ENCODE measurements at regions not wholly inside any gene's neighbourhood (a gene's known extent, or its start where the extent isn't known, plus 50 kb on each side); places are given as distances from the start of the nearest gene placed in this dataset.
A peak's percentile ranks its signal among the peaks of the same experiment; 100 is the strongest.

DNA sequence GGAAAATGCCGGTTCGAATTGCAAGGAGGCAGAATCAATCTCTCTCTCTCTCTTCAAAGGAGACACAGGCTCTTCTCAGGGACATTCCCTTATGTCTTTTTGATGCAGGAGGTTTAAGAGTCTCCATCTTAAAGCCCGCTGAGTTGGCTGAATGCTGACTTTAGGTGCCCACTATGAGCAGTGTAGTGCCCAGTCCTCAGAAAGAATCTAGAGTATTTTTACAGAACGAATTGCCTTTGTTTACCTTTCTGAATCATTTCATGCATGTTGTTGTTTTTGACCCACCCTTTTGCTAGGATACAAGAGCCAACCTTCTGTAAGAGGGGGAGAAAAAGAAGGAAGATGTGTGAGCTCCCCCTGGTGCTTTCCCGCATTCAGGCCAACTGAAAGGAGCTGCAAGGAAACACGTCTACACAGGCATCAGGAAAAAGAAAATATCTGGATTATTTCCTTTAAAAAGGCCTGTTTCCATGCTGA, 193.5 kb upstream of the TCF4 start:
- DNase-seq (ENCODE audit: low spot score) = peak; percentile 90

DNA sequence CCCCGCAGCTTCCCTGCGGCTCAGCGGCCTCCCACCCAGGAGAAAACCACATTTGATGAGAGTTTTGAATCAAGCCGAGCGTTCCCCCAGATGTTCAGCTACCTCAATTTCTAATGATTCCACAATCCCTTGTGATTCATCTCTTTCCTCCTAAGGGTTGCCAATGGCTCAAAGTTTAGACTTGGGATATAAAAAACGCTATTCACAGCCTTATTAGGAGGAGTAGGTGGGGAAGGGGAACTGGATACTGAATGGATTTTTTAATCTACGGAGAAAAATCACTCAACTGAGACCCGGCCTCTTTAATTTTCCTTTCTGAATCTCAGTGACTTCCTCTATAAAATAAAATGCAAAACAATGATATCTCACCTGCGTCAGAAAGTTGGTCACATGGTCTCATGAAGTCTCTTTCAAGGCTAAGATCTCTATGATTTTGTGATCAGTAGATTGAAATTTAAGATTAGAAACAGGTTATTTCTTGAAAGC, 192.6 kb upstream of the TCF4 start:
- DNase-seq (ENCODE audit: low spot score) = peak; percentile 29

DNA sequence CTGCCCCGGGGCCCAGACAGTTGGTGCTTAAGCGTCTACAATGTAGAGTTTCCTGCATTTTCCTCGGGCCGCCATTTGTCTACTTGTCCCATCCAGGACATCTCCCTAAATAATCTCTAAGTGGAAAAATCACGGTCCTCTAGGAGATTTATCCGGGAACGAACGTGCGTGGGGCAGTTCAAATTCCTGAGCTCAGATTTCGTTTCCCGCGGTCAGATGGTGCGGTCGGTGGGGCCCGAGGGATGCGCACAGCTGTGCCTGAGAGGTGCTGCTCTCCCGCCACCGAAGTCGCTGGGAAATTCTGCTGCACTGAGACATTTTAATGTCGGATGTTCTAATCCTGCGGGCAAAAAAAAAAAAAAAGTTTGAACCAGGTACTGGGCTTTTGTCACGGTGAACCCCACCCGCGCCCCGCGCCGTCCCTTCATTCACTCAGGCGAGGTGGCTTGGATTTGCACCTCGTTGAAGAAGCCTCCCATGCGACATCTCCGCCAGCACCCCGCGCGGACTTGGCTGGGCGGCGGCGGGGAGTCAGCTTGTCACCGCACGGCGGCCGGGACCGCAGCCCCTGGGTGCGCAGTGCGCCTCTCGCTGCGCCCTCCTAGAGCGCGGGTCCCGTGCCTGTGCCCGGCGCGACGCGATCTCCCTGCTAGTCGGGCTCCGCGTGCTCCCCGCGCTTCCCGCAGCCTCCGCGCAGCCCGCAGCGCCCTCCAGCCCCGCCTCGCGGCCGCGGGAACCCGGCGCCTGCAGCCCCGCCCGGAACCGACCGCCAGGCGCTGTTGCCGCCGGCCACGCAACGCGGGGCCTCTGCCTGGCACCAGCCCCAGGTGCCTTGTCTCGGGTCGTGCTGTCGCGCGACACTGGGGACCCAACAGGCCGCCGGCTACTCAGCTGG, 191.9 kb upstream of the TCF4 start:
- peak; percentile 38 for DNase-seq (ENCODE audit: low spot score)

DNA sequence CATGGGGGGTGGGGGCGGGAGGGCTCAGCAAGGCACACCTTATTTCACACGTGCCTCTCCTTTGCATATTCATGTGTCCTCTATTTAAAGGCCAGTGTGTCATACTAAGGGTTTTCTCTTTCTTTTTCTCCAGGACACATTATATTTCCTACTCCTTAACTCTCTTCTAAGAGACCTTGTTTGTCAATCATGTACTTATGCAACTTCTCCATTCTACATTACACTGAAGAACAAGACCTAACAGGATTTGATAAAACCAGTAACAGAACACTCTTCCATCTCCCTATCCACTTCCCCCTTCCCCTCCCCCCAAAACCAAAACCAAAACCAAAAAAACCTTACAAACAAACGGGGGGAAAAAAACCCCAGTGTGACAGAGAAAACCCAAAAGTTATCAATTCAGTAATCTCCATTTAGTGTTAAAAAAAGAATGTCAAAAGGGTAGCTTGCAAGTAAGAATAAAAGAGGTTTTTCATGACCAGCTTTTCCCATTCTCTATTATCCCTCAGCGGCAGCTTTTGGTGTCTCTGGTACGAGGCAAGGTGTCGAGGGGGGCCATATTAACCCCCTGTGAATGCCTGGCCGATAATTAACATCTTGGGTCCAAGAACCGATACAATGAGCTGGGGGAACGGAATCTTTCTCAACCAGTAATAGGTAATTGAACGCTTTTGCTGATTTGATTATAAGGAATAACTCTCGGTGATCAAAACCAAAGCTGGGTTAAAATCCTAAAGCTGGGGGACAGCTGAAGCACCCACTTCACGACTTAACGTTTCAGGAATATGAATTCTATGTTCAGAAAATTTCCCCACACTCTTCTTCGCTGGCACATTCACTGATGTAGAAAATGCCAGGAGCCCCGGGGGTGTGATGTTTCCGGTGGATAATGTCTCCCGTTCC, 191.0 kb upstream of the TCF4 start:
- DNase-seq (ENCODE audit: low spot score) = peak; percentile 69

DNA sequence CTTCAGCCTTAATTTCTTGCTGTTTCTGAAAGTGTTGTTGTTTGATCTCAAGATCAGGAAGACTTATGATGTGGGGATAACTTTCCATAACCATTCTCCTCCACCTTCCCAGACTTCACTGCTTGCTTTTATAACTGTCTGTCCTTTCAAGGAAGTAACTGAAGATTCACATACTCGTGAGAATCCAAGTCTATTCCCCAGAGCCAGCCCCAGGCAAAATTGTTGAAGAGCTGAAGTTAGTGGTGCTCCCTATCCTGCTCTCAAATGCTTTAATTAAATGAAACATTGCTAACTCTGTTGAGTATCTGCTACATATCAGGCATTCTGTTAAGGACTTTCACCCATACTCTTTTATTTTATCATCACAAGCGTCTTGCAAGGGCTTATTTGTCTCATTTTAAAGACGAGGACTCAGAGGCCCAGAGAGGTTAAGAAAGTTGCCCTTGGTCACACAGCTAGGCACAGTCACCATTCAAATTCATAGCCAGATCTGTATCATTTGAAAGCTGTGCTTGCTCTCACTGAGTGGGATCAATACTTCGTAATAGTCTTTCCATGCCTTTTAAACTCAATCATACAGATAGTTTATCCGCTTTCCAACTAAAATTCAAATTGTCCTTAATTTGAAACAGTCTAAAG, 189.8 kb upstream of the TCF4 start:
- DNase-seq (ENCODE audit: low spot score) = no peak

DNA sequence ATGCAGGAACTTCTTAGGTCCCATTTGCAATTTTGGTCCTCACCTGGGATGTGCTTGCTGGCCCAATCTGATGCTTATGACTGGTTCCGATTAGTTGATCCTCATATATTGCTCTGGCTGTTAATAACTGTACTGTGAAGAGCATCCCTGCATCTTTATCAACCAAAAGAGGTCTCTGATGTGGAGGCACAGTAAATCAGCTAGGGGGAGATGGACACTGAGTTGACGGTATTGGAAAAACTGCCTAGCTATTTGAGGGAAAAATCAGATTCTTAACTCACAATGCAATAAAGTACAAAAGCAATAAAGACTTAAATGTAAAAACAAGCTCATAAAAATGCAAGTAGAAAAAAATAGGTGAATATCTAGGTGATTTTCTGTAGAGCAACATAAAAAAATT, 188.0 kb upstream of the TCF4 start:
- peak; percentile 30 for DNase-seq (ENCODE audit: low spot score)

DNA sequence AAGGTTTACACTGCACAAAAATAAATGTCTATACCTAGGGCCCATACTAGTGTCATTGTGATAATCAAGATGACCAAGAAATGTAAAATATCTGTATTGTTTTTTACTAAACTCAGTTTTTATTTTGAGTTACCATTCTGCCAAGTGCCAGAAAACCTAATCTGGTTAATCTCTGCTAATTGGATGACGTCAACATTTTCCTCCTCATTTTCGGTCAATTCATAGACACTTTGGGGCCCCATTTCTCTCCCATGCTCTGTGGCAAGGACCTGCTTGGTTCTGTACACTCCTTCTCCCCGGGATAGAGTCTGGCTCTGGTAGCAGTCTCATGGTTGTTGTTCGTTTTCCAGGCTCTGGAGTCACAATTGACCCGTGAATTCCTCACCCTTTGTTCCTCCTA, 186.5 kb upstream of the TCF4 start:
- no peak for DNase-seq (ENCODE audit: low spot score)

DNA sequence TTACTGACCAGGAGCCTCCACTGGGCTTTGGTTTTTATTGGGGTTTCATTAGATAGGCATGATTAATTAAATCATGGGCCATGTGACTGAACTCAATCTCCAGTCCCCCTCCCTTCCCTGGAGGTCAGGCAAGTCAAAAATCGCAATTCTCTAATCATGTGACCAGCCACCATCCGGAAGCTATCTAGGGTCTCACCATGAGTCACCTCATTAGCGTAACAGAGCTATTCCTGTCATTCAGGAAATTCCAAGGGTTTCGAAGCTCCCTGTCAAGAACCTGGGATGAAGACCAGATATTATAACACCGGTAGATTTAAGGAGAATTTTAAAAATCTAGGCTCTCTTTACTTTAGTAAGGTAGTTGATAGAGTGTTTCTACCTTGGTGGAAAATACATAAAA, 180.3 kb upstream of the TCF4 start:
- DNase-seq (ENCODE audit: low spot score) = no peak

DNA sequence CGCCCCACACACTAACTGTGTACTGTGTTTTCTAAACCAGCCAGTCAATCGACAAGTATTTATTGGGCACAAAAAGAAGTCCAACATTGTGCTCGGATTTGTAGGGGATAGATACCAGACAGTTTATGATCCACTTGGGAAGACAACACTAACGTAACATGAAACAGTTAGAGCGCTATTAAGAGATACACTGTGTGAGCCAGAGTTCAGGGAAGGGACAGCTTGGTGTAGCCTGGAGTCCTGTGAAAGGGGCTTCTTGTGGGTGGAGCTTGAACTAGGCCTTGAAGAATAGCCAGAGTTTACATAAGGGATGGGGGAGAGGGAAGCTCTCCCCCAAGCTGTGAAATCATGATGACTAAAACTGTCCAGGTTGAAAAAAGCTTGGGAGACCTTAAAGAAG, 176.4 kb upstream of the TCF4 start:
- no peak for DNase-seq (ENCODE audit: low spot score)

DNA sequence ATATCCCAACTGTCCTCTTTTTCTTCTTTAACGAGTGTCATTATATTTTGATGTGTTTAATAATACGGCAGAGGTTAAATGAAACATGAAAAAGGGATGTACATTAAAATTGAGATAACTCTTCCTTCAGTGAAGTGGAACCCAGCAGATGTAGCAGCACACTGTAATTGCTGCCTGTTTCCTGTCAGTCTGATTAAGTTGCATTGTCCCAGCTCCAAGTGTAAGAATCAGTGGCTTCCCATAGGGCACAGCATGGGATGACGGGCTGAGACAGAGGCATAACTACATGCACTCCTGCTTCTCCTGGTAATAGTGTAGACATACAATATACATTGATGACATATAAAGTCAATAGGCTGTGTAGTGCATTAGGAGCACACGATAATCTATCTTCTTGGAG, 175.8 kb upstream of the TCF4 start:
- no peak for DNase-seq (ENCODE audit: low spot score)

DNA sequence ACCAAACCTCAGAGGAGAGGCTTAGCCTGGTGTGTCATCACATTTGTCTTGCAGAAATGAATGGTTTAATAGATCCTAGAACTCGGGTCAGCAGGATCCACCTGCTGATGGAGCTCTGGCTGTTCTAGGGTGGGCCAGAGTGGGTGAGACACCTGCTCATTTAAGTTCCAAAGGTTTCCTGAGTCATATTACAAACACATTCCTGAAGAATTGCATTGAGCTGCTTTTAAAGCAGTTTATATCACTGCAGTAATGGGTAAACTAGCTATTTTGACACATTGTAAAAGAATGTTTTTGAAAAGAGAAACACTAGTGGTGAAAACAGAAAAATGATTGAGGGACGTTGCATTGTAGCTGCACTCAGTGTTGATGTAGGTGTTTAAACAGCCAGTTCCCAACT, 175.3 kb upstream of the TCF4 start:
- DNase-seq (ENCODE audit: low spot score) = no peak

DNA sequence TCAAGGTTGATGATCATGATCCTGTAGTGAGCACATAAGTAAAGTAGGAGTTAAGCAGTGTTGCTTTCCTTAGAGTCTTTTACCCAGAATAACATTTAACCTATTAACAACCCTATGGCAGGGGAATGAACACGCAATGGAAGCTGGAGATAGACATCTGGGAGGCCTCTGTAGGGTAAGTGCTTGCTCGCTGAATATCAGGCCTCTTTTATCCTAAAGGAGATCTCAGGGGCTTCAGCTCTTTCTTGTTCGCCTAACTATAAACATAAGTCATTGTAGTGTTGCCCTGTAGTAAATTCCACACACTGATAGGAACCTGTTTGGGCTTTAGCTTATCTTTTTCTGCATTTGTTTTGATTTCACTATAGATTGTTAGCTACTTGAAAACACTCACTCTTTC, 174.4 kb upstream of the TCF4 start:
- DNase-seq (ENCODE audit: low spot score) = no peak

DNA sequence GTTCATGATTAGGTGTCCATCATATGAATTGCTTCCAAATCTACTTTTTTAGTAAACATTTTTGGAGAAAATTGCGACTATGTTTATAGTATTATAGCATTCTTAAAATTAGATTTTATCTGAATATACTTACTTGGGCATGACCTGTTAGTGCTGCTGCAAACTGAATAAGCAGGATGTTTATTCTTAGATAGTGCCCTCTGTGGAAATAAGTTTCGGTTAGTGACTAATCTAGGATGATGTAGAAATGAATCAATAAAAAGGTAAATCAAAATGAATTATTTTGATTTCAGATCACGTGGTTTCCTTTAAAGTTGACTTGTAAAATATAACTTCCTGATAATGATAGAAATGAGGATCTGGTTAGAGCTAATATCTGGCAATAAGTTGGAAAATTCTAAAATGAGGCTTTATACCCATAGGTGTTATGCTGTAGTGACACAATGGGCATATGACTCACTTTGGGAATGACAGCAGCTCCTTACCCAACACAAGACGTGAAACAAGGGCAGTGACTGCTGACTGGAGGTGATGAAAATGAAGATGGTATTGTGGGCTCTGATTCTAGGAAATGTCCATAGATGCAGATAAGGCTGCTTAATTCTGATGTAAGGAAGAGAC, 165.8 kb upstream of the TCF4 start:
- no peak for DNase-seq (ENCODE audit: low spot score)

DNA sequence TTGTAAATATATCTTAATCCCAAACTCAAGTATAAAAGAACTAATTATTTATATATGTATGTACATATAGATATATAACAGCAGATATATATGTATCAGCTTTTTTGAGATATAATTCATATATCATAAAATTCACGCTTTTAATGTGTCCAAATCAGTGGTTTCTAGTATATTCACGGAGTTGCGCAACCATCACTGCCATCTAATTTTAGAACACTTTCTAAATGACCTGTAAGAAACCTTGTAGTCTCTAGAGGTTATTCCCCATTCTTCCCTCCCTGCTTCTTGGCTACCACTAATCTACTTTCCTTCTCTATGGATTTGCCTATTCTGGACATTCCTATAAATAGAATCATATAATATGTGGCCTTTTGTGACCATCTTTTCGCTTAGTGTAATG, 163.5 kb upstream of the TCF4 start:
- no peak for DNase-seq (ENCODE audit: low spot score)

DNA sequence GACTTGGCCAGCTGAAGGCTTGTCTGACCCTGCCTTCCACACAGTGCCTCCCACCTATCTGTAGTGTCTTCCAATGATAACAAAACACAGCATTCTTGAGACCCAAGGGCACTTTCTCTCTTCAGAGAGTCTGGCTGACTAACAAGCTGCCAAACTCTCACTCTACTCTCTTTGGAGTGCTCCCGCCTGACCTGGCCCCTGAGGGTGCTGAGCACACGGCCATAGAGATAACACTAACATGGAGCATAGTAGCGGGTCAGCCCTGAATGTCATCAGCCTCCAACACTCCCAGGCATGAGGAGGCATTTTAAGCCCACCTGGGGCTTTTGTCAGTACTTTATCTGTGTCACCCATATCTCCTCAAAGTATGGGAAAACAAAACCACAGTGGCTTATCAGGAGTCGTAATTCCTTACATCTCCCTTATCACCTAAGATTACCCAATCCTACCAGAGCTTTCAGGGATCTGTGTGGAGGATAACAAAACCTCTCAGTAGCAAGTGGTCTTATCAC, 160.3 kb upstream of the TCF4 start:
- no peak for DNase-seq (ENCODE audit: low spot score)

DNA sequence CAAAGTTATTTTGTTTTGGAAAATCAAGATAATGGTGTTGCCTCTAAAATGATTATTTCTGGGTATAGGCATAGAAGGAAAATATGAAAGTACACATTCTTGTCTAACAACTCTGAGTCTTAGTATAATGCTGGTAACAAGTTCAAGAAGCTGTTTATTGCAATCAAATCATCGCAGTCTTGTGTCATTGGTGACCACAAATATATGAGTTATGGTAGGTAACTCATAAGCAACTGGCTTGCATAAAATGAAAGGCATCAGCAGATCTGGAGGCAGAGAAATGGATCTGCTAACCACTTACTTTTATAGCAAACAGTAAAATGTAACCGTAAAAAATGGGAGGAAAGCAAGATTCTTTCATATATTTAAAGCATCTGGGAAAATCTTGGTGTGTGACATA, 156.2 kb upstream of the TCF4 start:
- DNase-seq (ENCODE audit: low spot score) = no peak

DNA sequence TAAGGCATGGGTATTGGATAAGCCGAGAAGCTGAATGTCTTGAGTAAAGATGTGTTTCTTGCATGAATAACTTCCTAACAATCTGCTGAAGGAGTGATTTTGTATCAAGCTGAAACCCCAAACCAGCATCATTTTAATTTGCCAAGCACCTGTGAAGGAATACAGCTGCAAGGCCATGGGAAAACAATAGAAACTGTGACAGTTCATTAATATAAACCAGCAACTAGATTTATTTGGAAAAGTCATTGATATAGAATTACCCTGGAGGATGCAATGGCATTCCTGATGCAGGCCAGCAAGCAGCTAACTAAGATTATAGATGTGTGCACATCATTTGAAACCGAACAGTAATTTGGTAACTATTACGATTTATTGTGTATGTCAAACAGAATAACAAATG, 155.7 kb upstream of the TCF4 start:
- DNase-seq (ENCODE audit: low spot score) = no peak

DNA sequence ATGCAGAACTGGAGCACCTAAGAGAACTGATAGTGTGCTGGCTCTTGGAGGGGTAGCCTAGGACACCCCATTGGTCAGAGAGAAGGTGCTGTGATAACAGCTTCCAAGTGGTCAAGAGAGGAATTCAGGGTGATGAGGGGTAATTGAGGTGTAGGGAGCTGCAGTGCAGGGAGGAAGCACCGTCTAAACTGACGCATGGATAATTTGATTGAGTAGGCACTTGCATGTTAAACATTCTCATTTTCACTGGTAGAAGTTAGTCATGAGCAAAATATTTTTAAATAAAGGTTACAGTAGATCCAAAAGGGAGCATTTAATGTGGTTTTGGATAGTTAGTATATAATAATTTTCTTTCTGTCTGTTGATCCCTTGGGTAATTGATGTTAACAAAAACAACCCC, 155.1 kb upstream of the TCF4 start:
- DNase-seq (ENCODE audit: low spot score) = no peak

DNA sequence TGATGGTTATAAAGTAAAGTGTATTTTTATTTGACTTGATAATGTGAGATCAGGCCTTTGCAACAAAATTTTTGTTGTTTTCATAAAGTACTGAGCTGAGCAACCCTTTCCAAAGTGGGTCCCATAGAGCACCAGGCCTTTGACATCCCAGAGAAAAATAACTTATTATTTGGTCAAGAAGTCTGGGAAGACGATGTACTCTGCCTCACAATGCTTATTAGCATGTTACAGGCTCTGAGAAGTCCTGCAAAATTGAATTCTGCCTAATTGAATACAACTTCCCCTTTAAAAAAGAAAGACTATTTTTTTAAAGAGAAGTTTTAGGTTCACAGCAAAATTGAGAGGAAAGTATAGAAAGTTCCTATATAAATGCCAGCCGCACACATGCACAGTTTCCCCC, 151.5 kb upstream of the TCF4 start:
- DNase-seq (ENCODE audit: low spot score) = no peak

DNA sequence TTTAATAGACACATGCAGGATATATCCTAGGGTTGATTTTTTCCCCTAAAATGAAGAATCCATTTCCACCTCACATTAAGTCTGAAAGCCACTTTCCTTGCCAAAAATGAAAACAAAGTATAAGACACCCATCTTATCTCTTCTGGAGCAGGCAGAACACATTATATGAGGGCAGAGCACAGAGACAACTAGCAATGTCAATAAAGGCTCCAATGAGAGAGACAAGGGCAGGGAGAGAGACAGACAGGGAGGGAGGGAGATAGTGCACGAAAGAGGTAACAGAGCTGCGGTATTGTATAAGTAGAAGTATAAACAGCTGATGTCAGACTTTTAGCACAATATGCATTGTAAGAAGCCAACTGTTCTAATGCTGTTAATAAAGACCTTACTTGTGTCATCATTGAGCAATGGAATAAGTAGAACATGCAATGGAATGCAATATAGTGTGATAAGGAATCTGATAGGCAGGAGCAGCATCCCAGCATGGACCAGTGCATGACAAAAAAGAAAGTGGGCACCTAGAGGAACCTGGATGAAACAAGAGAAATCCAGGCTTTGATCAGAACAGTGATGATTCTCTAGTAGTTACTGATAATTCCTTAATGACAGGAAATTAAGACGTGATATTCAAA, 150.6 kb upstream of the TCF4 start:
- no peak for DNase-seq (ENCODE audit: low spot score)

DNA sequence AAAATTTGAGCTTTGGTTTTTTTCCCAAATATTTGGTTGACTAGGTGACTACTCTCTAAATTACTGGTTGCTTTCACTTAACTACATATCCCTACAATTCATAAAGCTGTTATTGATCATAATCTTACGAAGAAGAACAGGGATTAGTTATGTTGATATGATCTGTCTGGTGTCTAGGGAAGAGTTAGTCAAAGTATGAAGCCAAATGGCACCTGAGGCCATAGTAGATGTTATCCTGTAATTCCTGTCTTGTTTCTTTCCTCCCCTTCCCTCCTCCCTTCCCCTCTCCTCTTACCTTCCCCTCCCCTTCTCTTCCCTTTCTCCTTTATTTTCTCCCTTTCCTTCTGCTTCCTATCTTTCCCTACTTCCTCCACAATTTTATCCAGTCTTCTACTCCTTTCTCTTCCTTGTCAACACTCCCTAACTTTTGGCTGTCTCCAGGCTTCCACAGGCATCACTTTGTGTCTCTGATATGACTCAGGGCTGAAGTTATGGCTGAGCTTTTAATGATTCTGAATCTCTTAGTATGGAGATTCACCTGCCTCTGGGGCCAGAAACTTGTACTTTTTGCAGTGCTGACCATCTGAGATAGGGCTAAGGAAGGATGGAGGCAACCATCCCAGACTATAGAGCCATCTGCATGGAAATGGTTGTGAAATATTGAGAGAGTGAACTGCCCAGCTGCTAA, 149.9 kb upstream of the TCF4 start:
- DNase-seq (ENCODE audit: low spot score) = no peak

All from pons (tissue), 1 donor.